Pancreas (tissue), 10 donors: ENCODE measurements at regions not wholly inside any gene's neighbourhood (a gene's known extent, or its start where the extent isn't known, plus 50 kb on each side); places are given as distances from the start of the nearest gene placed in this dataset.

Source experiments
- ATAC-seq, 4 donors: fragments of 200-7000 bp; cut with Tn5 transposase; one replicate each; pipeline versions ENCODE4 v1.8.0 to v1.9.1; 2020; ENCODE audit warnings: mild to moderate bottlenecking in 4 of 4, moderate library complexity in 4 of 4
- DNase-seq, 6 donors: peaks; one replicate each; pipeline ENCODE4 v3.0.0-alpha.2; 2020
- FAIRE-seq: peaks from 2 replicates; lab custom pipeline; 2012; peaks lifted over from hg19 to GRCh38; lab: Jason Lieb, UNC
- H3K27ac ChIP-seq, 4 donors: fragments of 200-600 bp; sonication (generic); 1 replicate in 3 of 4; 2 replicates in 1 of 4; pipeline versions ENCODE4 v1.5.0 to v1.8.0; 2020
- H3K27me3 ChIP-seq, 4 donors: fragments of 200-600 bp; one replicate each; pipeline ENCODE4 v1.8.0; 2021
- H3K36me3 ChIP-seq, 3 donors: fragments of 200-600 bp; sonication (generic) in 1 of 3; one replicate each; pipeline versions ENCODE4 v1.5.0 to v1.8.0; 2020 to 2021
- H3K4me1 ChIP-seq, 3 donors: fragments of 200-600 bp; one replicate each; pipeline ENCODE4 v1.8.0; 2021
- H3K4me3 ChIP-seq, 4 donors: fragments of 200-600 bp; sonication (generic) in 2 of 4; one replicate each; pipeline versions ENCODE4 v1.5.0 to v1.8.0; 2020 to 2021
- H3K9me3 ChIP-seq, 4 donors: fragments of 200-600 bp; one replicate each; pipeline ENCODE4 v1.8.0; 2021
- WGBS, 2 donors: extraction: QIAGEN DNeasy Blood & Tissue Kit; methylation state at CpG; one replicate each; pipeline ENCODE4 v1.1.7; 2013; 5-methylcytosine and 5-hydroxymethylcytosine counted together
- intact Hi-C, 3 donors: fragments of 100-400 bp; cut with DNase I; formaldehyde crosslinking; loops; one replicate each; pipeline versions ENCODE4 v1.11.1 to v1.14.2; 2022
- TF ChIP-seq, protein P1 (sequence below), 4 donors: fragments of 200-600 bp; sonication (generic) in 3 of 4; IDR thresholded peaks; one replicate each; pipeline versions ENCODE4 v1.5.0 to v1.8.0; 2021; ENCODE audit warnings: antibody characterized with exemption in 4 of 4
- donor health status: healthy with polysubstance abuse.
- donor health status: DM: no; HTN: no; CAD: no; lungs with moderate emphysema.
- donor health status: DM: no; HTN: no; CAD: no.
- donor health status: control.
- donor health status: control.
- donor health status: Bipolar disorder and iron deficiency.
- donor health status: DM: yes; HTN: yes; CAD: no.
- donor health status: DM: no; HTN: no; CAD: no.
- donor health status: DM: no; HTN: no; CAD: no.
- donor health status: DM: yes; HTN: yes; CAD: no.

DNA sequence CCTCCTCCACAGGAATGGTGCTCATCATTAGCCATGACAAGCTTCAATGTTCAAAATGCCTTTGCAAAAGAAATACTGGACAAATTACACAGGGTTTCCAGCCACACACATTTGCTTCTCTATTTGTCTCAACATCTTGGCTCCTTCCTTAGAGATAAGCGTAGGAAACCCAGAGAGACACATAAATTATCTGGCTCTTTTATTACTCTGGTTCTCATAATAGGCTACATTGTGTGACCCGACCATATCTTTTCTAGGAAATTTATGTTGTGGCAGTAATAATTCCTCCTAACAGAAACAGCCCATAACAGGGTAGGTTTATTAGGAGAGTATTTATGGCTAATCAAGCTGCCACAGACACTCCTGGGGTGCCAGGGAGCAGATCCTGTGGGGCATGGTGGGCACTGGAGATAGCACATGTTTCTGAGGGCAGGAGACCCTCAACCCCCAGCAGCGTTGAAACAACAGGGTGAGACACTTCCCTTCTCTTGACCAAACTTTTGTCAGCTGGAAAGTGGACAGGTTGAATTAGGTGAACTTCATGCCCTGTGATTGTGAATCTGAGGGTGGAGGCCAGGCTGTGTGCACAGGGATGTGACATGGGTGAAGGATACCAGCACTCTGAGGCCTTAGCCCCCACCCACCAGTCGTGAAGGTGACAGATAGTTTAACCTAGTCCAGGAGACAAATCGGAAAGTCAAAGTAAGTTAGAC, 295.9 kb upstream of the ZNF32 start:
- no peak overlapping the region for H3K4me3 ChIP-seq
- ATAC-seq = no peak
- peaks cover 0 to 11% (median 0%) of the 10 kb centered on the region in 3 donors for H3K4me1 ChIP-seq
- intact Hi-C loops = no loop called here
- no peaks in the 10 kb centered on the region for H3K36me3 ChIP-seq
- 84 to 87% methylated on average over 5 of the region's 5 CpGs for WGBS, 2 donors
- no peak for FAIRE-seq
- H3K27me3 ChIP-seq = no peaks in the 10 kb centered on the region
- no peak overlapping the region for H3K27ac ChIP-seq
- peak in 1 of 6 donors; percentile 5 for DNase-seq
- H3K9me3 ChIP-seq = no peaks in the 10 kb centered on the region
- TF ChIP-seq, protein P1, sequence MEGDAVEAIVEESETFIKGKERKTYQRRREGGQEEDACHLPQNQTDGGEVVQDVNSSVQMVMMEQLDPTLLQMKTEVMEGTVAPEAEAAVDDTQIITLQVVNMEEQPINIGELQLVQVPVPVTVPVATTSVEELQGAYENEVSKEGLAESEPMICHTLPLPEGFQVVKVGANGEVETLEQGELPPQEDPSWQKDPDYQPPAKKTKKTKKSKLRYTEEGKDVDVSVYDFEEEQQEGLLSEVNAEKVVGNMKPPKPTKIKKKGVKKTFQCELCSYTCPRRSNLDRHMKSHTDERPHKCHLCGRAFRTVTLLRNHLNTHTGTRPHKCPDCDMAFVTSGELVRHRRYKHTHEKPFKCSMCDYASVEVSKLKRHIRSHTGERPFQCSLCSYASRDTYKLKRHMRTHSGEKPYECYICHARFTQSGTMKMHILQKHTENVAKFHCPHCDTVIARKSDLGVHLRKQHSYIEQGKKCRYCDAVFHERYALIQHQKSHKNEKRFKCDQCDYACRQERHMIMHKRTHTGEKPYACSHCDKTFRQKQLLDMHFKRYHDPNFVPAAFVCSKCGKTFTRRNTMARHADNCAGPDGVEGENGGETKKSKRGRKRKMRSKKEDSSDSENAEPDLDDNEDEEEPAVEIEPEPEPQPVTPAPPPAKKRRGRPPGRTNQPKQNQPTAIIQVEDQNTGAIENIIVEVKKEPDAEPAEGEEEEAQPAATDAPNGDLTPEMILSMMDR (IDR thresholded peaks at IDR 0.05) = no peak

DNA sequence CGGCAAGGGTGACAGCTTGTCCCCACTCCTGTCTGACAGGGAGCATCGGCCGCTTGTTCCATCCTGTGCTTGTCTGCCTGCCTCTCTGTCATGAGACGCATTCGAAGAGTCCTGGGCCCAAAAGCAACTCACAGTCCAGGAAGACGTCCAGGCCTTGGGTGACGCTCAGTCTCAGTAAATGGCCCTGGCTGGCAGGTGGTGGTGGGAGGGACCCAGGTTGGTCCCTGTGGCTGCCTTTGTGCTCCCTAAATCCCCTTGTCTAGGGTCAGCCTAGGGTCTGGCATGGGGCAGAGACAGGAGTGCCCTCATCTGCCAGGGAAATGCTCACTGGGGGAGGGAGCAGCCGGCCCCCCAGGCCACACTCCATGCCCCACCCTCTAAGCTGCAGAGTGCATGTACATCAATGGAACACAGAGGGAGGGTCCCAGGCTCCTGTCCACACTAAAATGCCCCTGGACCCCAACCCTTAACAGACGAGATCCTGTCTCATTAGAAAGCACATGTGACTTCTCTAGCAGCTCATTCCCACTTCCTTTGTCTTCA, 295.2 kb upstream of the ZNF32 start:
- H3K4me3 ChIP-seq = no peak overlapping the region
- WGBS, 2 donors = 90 to 92% methylated on average over 9 of the region's 9 CpGs
- DNase-seq (peak in 1 of 6 donors; percentile 10), ATAC-seq (no peak), FAIRE-seq (no peak)
- TF ChIP-seq, protein P1 (IDR thresholded peaks at IDR 0.05) = no peak
- no peak overlapping the region for H3K27ac ChIP-seq
- H3K4me1 ChIP-seq = peaks cover 0 to 11% (median 0%) of the 10 kb centered on the region in 3 donors
- no peaks in the 10 kb centered on the region for H3K36me3 ChIP-seq
- intact Hi-C loops = no loop called here
- no peaks in the 10 kb centered on the region for H3K27me3 ChIP-seq
- H3K9me3 ChIP-seq = no peaks in the 10 kb centered on the region

DNA sequence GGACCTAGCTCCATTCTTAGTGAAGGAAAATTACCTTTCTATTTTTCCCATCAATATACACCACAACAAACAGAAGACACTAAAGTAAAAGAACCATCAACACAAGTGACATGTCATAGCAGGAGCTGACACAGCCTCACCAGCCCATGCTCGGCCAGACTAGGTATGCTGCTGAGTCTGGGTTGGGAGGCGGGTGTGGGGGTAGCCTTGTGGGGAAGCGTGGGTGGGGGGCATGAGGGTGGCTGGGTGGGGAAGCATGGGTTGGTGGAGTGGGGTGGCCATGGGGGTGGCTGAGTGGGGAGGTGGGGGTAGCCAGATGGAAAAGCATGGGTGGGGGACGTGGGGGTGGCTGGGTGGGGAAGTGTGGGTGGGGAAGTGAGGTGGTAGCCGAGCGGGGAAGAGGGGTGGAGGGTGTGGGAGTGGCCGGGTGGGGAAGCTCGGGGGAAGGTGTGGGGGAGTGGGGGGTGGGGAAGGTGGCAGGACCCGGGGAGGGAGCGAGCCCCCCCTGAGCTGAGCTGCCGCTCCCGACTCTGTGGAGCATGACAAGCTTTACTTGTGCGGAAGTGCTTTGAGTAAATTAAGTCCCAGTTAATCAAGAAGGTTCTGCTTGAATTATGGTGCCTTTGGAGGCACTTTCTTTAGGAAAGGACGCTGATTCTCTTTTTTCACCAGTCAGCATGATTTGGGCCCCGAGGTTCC, 294.6 kb upstream of the ZNF32 start:
- intact Hi-C loops = no loop called here
- ATAC-seq (no peak), DNase-seq (peak in 1 of 6 donors; percentile 13), FAIRE-seq (no peak)
- H3K36me3 ChIP-seq = no peaks in the 10 kb centered on the region
- TF ChIP-seq, protein P1 (IDR thresholded peaks at IDR 0.05) = no peak
- H3K9me3 ChIP-seq = no peaks in the 10 kb centered on the region
- peaks cover 0 to 11% (median 0%) of the 10 kb centered on the region in 3 donors for H3K4me1 ChIP-seq
- no peak overlapping the region for H3K4me3 ChIP-seq
- WGBS, 2 donors = 85 to 91% methylated on average over 14 to 15 of the region's 15 CpGs
- H3K27me3 ChIP-seq = no peaks in the 10 kb centered on the region
- no peak overlapping the region for H3K27ac ChIP-seq

DNA sequence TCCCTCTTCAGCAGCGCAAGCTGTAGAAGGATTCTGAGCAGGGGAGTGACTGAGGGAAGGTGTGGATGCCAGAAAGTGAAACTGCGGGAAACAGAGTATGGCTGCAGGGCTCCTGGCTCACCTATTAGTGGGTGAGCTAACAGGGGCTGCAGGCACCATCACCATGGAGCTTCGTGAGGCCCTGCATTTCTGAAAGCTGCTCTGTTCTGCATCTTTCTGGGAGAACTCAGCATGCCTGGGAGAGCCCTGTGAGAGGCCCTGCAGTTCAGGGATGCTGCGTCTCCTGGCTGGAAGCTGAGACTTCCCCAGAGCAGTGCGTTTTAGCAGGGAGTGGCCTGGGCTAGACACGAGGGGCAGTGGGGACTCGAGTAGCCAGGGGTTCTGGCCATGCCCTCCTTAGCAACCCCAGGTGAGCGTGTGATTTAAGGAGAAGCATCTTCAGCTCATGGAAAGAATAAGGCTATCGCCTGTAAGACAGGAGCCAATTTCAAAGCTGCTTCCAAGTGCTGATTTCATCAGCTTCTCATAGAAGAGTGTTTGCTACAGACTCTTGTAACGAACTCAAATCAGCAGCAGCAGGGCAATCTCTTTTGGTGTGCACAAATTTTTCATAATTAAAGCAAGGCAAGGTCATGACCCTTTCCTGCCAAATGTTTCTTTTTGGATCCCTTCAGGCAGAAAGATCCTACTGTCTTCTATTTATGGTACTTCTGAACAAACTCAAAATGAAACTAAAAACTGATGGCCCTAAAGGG, 293.6 kb upstream of the ZNF32 start:
- Histone ChIP-seq H3K4me3 (no peak overlapping the region), H3K36me3 (no peaks in the 10 kb centered on the region), H3K27ac (no peak overlapping the region), H3K27me3 (no peaks in the 10 kb centered on the region), H3K4me1 (peaks cover 0 to 11% (median 0%) of the 10 kb centered on the region in 3 donors), H3K9me3 (no peaks in the 10 kb centered on the region)
- FAIRE-seq (no peak), DNase-seq (peak in 1 of 6 donors; percentile 11), ATAC-seq (no peak)
- TF ChIP-seq, protein P1 (IDR thresholded peaks at IDR 0.05) = no peak
- WGBS, 2 donors = 82 to 90% methylated on average over 10 of the region's 10 CpGs
- intact Hi-C loops = no loop called here
